ENCODE measurements at regions not wholly inside any gene's neighbourhood (a gene's known extent, or its start where the extent isn't known, plus 50 kb on each side); places are given as distances from the start of the nearest gene placed in this dataset.
A peak's percentile ranks its signal among the peaks of the same experiment; 100 is the strongest.

DNA sequence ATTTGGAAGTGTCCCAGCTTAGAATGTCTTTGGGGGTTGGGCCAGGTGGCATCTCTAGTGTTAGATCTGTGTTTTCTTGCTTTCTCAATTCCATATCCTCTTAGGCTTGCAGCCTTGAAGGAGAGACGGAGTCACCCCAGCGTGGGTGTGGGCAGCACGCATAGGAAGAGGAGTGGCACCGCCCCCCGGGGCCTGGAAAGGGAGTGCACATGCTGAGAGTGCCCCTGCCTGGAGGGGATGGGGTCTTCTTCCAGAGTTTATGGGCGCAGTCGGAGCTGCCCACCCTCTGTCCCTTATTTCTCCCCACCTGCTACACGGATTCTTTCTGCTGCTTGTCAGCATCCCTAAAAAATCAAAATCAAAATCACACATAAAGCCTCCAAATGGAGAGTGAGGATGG, 309.7 kb downstream of the QKI start:
- no peak for DNase-seq

DNA sequence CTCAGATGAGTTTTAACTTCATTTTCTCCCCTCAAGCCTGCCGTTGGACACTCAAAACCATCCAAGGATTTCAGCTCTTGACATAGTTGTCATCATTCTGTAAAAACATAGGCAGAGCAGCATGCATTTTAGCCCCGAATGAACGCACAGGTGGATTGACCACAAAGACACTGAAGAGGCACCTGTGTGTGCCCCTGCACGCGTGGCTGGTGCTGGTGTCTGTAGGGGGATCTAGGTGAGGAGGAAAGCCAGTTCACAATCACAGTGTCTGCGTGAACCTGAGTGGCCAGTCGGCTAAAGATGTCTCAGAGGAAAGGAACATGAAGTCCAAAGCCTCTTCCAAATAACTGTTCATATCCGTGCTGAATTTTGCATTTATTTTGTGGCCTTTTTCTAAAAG, 309.2 kb downstream of the QKI start:
- DNase-seq = no peak

DNA sequence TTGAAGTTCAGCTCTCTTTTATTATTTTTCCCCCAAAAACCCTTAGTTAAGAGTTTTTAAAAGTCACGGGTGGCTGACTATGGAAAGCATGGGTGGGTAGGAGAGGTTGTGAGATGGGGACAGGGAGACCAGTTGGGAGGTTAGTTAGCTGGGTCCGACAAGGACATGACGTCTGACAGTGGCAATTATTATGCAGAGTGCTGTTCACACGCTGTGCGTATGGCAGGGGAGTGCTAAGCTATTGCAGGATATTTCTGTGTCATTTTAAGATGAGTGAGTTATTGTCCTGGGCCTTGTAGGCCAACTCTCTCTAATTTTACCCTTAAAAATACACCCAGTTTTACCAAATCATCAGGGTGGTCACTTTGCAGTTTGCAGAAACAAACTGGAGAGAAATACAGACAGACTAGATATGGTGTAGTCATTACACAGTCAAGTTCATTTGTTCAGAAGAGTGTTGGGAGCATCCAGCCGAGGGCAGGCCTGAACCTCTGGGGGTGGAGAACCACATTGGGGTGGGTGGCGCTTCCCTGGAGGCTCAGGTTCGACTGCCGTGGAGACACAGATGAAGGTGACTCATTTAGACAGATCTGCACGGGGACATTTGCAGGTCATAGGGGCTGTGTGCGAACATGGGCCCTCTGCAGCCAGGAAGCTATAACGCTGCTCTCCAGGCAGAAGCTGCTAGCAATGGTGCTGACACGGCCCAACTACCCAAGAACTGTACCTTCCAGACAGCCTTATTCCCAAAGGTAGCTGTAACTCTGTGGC, 307.6 kb downstream of the QKI start:
- no peak for DNase-seq

DNA sequence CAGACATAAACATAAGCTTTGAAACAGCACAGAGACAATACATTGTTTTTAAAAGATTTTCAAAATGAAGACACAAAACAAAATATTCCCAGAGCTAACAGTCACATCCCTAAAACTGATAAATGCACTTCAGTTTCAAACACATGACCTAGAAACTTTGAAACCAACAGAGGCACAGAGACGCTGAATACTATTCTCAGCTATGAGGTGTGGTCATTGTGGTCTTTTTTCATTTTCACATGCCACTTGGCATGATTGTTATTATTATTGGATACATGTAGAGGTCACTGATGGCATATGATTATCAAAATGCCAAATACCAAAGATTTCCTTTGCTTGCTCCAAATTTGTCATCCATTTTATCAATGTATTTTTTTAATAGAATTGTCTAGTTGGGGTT, 306.9 kb downstream of the QKI start:
- DNase-seq = no peak

GRCh38 chr6:163720460-163721235, 306.1 kb downstream of the QKI start:
- DNase-seq = no peak

DNA sequence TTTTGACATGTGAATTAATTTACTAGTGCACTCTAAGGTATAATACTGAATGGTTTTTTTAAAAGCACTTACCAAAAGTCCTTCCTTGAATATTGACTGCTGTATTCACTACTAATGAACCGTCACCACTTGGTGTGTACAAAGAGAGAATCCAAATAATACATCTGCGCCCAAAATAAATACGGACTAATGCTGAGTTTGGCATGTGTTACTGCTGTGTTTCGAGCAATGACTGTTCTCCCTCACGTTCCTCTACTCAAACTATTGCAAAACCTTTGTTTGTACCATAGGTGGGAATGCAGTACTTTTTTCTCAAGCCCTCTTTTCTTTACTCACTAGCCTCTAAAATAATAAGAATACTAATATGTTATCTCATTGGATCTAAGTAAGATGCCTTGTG, 305.5 kb downstream of the QKI start:
- DNase-seq = no peak

- DNase-seq = no peak
These were observed 304.7 kb downstream of the QKI start for GRCh38 chr6:163719028-163719742.

- DNase-seq = no peak
These were observed 304.0 kb downstream of the QKI start for GRCh38 chr6:163718537-163718936.

DNA sequence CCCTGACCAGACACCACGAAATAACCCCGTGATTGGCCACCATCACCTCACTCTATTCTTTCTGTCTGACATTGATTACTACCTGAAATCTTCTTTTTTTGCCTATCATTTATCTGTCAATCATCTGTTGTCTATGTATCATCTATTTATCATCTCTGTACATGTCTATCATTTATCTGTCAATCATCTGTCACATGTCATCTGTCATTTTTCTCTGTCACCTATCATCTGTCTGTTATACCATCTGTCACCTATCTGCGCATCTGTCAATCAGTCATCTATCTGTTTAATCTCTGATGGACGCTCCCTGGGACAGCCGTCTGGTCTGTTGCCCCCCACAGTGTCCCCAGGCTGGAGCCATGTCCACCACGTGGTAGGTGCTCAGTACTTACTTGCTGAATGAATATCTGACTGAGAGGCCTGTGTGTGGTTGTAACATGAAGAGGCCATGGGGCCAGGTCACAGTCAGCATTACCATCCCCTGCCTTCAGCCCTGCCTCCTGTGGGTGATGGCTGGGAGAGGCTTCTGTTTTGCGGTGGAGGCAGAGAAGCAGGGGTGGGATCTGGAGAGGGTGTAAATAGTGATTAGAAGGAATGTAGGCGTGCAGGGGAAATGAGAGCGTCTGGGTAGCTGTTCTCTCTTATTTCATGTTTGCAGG, 302.7 kb downstream of the QKI start:
- no peak for DNase-seq

DNA sequence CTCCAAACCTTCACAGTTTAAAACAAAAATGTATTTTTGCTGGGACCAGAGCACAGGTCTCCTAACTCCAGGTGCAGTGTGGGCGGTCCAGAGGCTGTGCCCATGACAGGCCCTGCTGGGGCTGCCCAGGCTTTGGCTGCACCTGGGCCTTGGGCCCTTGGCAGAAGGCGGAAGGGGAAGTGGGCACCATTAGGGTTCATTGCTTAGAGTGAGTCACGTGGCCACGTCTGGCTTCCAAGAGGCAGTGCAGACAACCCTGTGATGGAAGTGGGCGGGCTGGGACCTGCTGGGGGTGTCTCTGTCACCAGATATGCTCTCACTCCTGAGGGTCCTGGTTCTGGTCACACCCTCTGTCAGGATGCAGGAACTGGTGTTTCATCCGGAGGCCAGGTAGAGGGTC, 302.2 kb downstream of the QKI start:
- DNase-seq = no peak

GRCh38 chr6:163715846-163716245, 301.3 kb downstream of the QKI start:
- DNase-seq = no peak

DNA sequence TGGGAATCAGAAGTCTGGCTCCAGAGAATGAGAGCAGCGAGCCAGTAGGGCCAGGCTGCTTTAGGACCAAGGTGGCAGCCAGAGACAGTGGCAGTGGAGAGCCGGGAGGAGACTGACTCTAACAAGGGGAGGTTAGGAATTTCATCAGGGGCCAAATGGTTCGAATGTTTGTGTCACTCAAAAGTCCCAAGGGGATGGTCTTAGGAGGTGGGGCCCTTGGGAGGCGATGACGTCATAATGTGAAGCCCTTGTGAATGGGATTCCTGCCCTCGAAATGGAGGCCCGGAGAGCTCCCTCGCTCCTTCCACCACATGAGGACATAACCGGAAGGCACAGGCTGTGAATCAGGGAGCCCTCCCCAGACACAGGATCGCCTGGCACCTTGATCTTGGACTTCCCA, 299.7 kb downstream of the QKI start:
- no peak for DNase-seq

DNA sequence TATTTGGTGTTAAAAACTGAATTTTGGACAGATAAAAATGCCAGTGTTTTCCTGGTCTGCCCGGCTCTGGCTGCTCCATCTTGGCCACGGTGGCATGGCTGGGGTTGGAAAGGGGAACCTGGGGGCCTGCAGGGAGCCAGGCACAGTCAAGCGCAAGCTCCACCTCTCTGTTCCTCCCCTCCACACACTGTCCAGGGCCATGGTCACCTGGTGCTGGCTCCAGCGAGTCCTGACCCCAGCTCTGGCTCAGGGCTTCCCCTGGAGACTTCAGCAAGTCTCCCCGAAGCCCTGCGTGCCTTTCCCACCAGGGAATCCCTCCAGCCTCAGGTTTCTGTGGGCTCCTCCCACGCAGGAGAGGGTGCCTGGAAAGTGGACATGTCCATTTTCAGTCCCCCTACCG, 298.5 kb downstream of the QKI start:
- DNase-seq = peak in 1 of 2 donors; percentile 59

- DNase-seq = peak in 1 of 2 donors; percentile 65
These were observed 298.0 kb downstream of the QKI start for GRCh38 chr6:163712566-163712961.

DNA sequence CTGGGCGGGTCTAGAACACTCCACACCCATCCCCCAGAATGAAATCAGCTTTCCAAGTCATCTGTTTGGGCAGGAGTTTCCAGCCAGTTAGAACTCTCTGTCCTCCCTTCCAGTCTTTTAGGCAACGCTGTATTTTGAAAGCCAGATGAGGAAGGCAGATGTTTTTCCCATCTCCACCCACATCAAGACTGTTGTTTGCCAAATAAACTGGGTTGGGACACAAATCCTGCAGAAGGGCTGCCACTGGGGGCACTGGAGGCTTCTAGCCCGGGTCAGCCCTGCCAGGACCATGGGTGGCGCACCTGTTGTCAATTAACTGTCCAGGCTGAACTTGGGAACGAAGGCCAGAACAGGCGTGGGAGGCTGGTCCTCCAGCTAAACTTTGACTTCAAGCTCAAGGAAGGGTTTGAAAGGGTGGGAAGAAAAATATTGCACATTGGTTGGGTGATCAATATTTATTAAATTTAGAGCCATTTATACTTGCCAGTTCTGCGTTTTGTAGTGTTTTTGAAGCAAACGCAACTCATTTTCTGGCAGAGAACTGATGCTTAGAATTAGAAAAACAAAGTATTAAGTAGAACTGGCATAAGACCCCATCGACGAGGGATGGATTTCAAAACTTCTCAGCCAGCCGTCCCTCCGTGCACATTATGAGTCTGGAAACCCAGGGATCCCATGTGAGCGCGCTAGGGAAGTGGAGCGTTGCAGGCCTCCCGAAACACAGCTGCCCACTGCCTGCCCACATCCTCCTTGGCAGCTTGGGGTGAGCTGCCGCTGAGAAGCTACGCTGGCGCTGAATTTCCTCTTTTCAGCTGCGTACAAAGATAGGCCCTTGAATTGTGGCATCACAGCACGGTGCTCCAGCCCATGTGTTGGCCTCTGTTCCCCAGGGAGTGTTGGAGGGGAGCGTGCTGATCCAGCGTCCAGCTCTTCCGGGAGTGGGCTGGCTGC, 297.4 kb downstream of the QKI start:
- DNase-seq = peak; percentile 88 to 97

DNA sequence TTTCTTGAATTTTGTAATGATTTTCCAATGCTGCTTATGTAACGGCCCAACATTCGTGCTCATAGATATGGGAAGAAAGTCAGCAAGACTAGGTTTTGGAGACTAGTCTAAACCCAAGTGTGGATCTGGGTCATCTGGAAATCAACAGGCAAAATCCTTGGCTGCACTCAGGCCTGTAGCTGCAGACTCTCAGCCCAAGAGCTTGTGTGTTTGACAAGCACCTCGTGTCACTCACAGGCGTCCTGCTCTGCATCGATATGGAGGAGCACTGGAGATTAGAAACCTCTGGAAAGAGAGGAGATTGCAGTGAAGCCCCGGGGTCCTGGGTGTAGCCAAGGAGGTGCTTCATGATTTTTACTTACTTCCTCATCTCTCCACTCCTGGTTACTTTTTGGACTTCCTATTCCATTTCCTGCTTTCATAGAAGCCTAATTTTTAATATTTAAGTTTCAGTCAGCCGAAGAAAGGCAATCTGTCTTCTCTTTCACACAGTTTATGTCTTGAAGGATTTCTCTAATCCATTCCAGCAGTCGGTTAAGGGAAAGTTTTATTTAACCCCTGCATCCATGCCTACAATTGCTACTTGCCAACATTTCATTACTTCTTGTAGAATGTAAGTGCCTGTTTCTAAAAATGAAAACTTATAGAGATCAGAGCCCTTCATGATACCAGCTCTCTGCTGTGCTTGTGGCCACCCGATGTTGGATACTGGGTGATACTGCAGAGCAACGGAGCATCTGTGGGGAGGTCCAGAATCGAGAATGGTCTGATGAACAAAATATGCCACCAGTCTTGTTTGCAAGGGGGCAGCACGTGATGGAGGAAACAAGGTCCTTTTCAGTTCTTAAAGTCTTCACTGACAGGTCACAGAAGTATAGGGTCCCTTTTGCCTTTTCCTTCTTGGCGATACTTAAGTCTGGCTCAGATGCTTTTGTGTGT, 296.3 kb downstream of the QKI start:
- no peak for DNase-seq

- no peak for DNase-seq
These were observed 295.2 kb downstream of the QKI start for GRCh38 chr6:163709693-163710092.

- DNase-seq = no peak
These were observed 294.7 kb downstream of the QKI start for GRCh38 chr6:163709255-163709654.

DNA sequence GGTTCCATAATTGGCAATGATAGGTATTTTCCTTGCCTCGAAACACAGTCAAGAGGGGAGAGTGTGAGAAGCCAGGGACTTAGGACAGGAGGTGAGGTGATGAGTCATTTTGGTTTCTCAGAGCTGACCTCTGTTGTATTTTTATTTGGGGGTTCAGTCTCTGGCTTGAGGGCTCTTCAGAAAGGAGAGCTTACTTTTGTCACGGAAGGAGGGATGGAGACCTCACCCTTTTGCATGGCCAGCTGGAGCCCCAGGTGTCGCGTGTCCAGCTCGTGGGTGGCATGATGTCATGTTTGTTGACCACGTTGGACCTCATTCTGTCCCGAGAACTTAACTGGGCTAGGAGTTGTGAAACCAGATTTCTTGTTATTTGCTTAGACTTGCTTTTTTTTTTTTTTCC, 293.9 kb downstream of the QKI start:
- DNase-seq = peak in 1 of 2 donors; percentile 41
